ENCODE measurements at regions not wholly inside any gene's neighbourhood (a gene's known extent, or its start where the extent isn't known, plus 50 kb on each side); places are given as distances from the start of the nearest gene placed in this dataset.
"Not testable (repeated sequence)": the region's sequence is repeated elsewhere in the genome, so short reads cannot be mapped to it uniquely, and the experiment has no call there.

GRCh38 chr21:6015422-6016057, 4505.8 kb upstream of the TPTE start:
- H3K4me1 ChIP-seq (replicated peaks in 1 of 4; ENCODE audit: control insufficient read depth in 3 of 4, insufficient read depth in 4 of 4, low read length in 3 of 4); FAIRE-seq; H4K8ac ChIP-seq (ENCODE audit: extremely low read depth, insufficient read depth, low read length); CTCF ChIA-PET (ENCODE audit: partially characterized antibody); H3K27me3 ChIP-seq (replicated peaks in 1 of 4; ENCODE audit: control insufficient read depth in 3 of 4, extremely low read depth in 1 of 4, insufficient read depth in 3 of 4, low read length in 3 of 4); H3K79me2 ChIP-seq (ENCODE audit: control insufficient read depth in 1 of 2, insufficient read depth in 2 of 2, low read length in 2 of 2); H3K4ac ChIP-seq (replicated peaks; ENCODE audit: insufficient read length, low read depth, low read length); H2BK120ac ChIP-seq (replicated peaks; ENCODE audit: low read depth, low read length); H2AFZ ChIP-seq (ENCODE audit: low read length); H2BK20ac ChIP-seq (ENCODE audit: low read length); DNase-seq (ENCODE audit: low read depth in 1 of 2, low spot score in 2 of 2); H3K9me3 ChIP-seq (ENCODE audit: insufficient read depth in 2 of 2, low read depth in 1 of 2, low read length in 1 of 2); H3K4me3 ChIP-seq (ENCODE audit: extremely low read depth in 1 of 4, insufficient read depth in 2 of 4, low read depth in 3 of 4, low read length in 4 of 4); H3K36me3 ChIP-seq (ENCODE audit: control insufficient read depth in 2 of 4, insufficient read depth in 4 of 4, low read length in 3 of 4); H3K4me2 ChIP-seq (ENCODE audit: insufficient read depth in 1 of 2, low read depth in 2 of 2, low read length in 2 of 2); H3K9ac ChIP-seq (replicated peaks in 1 of 4; ENCODE audit: extremely low read depth in 1 of 4, low read depth in 3 of 4, low read length in 3 of 4); H3K56ac ChIP-seq (replicated peaks; ENCODE audit: insufficient read length, low read depth, low read length); H4K5ac ChIP-seq (ENCODE audit: insufficient read length, low read depth, low read length); H3K23ac ChIP-seq (ENCODE audit: insufficient read length); H4K91ac ChIP-seq (replicated peaks; ENCODE audit: insufficient read length, low read length); H3K14ac ChIP-seq (ENCODE audit: insufficient read length); H2BK12ac ChIP-seq (ENCODE audit: low read depth, low read length); H2BK5ac ChIP-seq (ENCODE audit: low read depth, low read length); H3K79me1 ChIP-seq (ENCODE audit: low read depth, low read length); POLR2A ChIA-PET (ENCODE audit: partially characterized antibody); H2AK5ac ChIP-seq (ENCODE audit: low read depth, low read length); H3K18ac ChIP-seq (ENCODE audit: extremely low read depth, low read length); H2BK15ac ChIP-seq (ENCODE audit: low read length); H3K27ac ChIP-seq (ENCODE audit: low read depth, low read length); H3K23me2 ChIP-seq (ENCODE audit: low read depth, low read length); H4K20me1 ChIP-seq (replicated peaks in 1 of 2; ENCODE audit: control insufficient read depth in 1 of 2, insufficient read depth in 2 of 2, low read length in 2 of 2): not testable (repeated sequence)
- no CpG with 5 or more reads among the region's 7 CpGs for WGBS, 2 experiments (ENCODE audit: extremely low coverage in 1 of 2, insufficient coverage in 1 of 2, insufficient read length in 1 of 2, insufficient replicate concordance in 2 of 2, low coverage in 1 of 2, low lambda C conversion rate in 2 of 2, missing lambda C conversion rate in 1 of 2)

GRCh38 chr21:6020460-6020859, 4500.9 kb upstream of the TPTE start:
- H3K4ac ChIP-seq (replicated peaks; ENCODE audit: insufficient read length, low read depth, low read length); H2BK12ac ChIP-seq (ENCODE audit: low read depth, low read length); H3K79me1 ChIP-seq (ENCODE audit: low read depth, low read length); H2BK20ac ChIP-seq (ENCODE audit: low read length); H2AFZ ChIP-seq (ENCODE audit: low read length); H2BK15ac ChIP-seq (ENCODE audit: low read length); H3K4me3 ChIP-seq (ENCODE audit: extremely low read depth in 1 of 4, insufficient read depth in 2 of 4, low read depth in 3 of 4, low read length in 4 of 4); H3K14ac ChIP-seq (ENCODE audit: insufficient read length); CTCF ChIA-PET (ENCODE audit: partially characterized antibody); POLR2A ChIA-PET (ENCODE audit: partially characterized antibody); H3K79me2 ChIP-seq (ENCODE audit: control insufficient read depth in 1 of 2, insufficient read depth in 2 of 2, low read length in 2 of 2); H2AK5ac ChIP-seq (ENCODE audit: low read depth, low read length); H4K5ac ChIP-seq (ENCODE audit: insufficient read length, low read depth, low read length); H3K23me2 ChIP-seq (ENCODE audit: low read depth, low read length); H3K18ac ChIP-seq (ENCODE audit: extremely low read depth, low read length); H3K4me1 ChIP-seq (replicated peaks in 1 of 4; ENCODE audit: control insufficient read depth in 3 of 4, insufficient read depth in 4 of 4, low read length in 3 of 4); H2BK5ac ChIP-seq (ENCODE audit: low read depth, low read length); H4K20me1 ChIP-seq (replicated peaks in 1 of 2; ENCODE audit: control insufficient read depth in 1 of 2, insufficient read depth in 2 of 2, low read length in 2 of 2); H3K56ac ChIP-seq (replicated peaks; ENCODE audit: insufficient read length, low read depth, low read length); FAIRE-seq; H3K23ac ChIP-seq (ENCODE audit: insufficient read length); H2BK120ac ChIP-seq (replicated peaks; ENCODE audit: low read depth, low read length); H4K8ac ChIP-seq (ENCODE audit: extremely low read depth, insufficient read depth, low read length); H3K4me2 ChIP-seq (ENCODE audit: insufficient read depth in 1 of 2, low read depth in 2 of 2, low read length in 2 of 2); H3K27ac ChIP-seq (ENCODE audit: low read depth, low read length); DNase-seq (ENCODE audit: low read depth in 1 of 2, low spot score in 2 of 2); H4K91ac ChIP-seq (replicated peaks; ENCODE audit: insufficient read length, low read length); H3K27me3 ChIP-seq (replicated peaks in 1 of 4; ENCODE audit: control insufficient read depth in 3 of 4, extremely low read depth in 1 of 4, insufficient read depth in 3 of 4, low read length in 3 of 4); H3K9me3 ChIP-seq (ENCODE audit: insufficient read depth in 2 of 2, low read depth in 1 of 2, low read length in 1 of 2); H3K9ac ChIP-seq (replicated peaks in 1 of 4; ENCODE audit: extremely low read depth in 1 of 4, low read depth in 3 of 4, low read length in 3 of 4); H3K36me3 ChIP-seq (ENCODE audit: control insufficient read depth in 2 of 4, insufficient read depth in 4 of 4, low read length in 3 of 4): not testable (repeated sequence)
- no CpG with 5 or more reads among the region's 5 CpGs for WGBS, 2 experiments (ENCODE audit: extremely low coverage in 1 of 2, insufficient coverage in 1 of 2, insufficient read length in 1 of 2, insufficient replicate concordance in 2 of 2, low coverage in 1 of 2, low lambda C conversion rate in 2 of 2, missing lambda C conversion rate in 1 of 2)

All from H1 (cell line).